Upper lobe of left lung (tissue), 6 donors: ENCODE measurements at regions not wholly inside any gene's neighbourhood (a gene's known extent, or its start where the extent isn't known, plus 50 kb on each side); places are given as distances from the start of the nearest gene placed in this dataset.

Experiments
- ATAC-seq, 2 donors: fragments of 200-7000 bp; cut with Tn5 transposase; one replicate each; pipeline ENCODE4 v1.9.1; 2022; ENCODE audit warnings: mild to moderate bottlenecking in 2 of 2, moderate library complexity in 2 of 2; ENCODE audit not compliant: low FRiP score in 2 of 2
- DNase-seq, 2 donors: peaks; one replicate each; pipeline ENCODE4 v3.0.0-alpha.2; 2019 to 2020
- H3K27ac ChIP-seq, 4 donors: fragments of 200-600 bp; sonication (generic); one replicate each; pipeline ENCODE4 v1.5.1; 2016 to 2019
- H3K27me3 ChIP-seq, 4 donors: fragments of 200-600 bp; sonication (generic); one replicate each; pipeline ENCODE4 v1.5.1; 2017 to 2019
- H3K36me3 ChIP-seq, 4 donors: fragments of 200-600 bp; sonication (generic); one replicate each; pipeline ENCODE4 v1.5.1; 2016 to 2019
- H3K4me1 ChIP-seq, 4 donors: fragments of 200-600 bp; sonication (generic); one replicate each; pipeline ENCODE4 v1.5.1; 2018 to 2019
- H3K4me3 ChIP-seq, 4 donors: fragments of 200-600 bp; sonication (generic); one replicate each; pipeline ENCODE4 v1.5.1; 2017 to 2019; ENCODE audit warnings: mild to moderate bottlenecking in 2 of 4, moderate library complexity in 1 of 4
- H3K9me3 ChIP-seq, 4 donors: fragments of 200-600 bp; sonication (generic); one replicate each; pipeline ENCODE4 v1.5.1; 2018 to 2019
- CTCF ChIP-seq, 6 experiments: fragments of 450-650 bp in 4 of 6; fragments of 200-600 bp in 2 of 6; sonication (generic) in 2 of 6; IDR thresholded peaks; one replicate each; pipeline ENCODE4 v1.5.1; 2016 to 2019; ENCODE audit warnings: antibody characterized with exemption in 6 of 6
- EP300 ChIP-seq, 4 donors: sonication (generic); formaldehyde crosslinking; IDR thresholded peaks; one replicate each; pipeline ENCODE4 v1.5.1; 2017; ENCODE audit warnings: antibody characterized with exemption in 4 of 4, control low read depth in 2 of 4
- POLR2A ChIP-seq, 4 donors: fragments of 450-650 bp; IDR thresholded peaks; one replicate each; pipeline ENCODE4 v1.5.1; 2016 to 2017; ENCODE audit warnings: antibody characterized with exemption in 4 of 4, mild to moderate bottlenecking in 2 of 4
- POLR2AphosphoS5 ChIP-seq, 2 donors: sonication (generic); formaldehyde crosslinking; IDR thresholded peaks; one replicate each; pipeline ENCODE4 v1.5.1; 2017; ENCODE audit warnings: antibody characterized with exemption in 2 of 2
- WGBS, 2 donors: methylation state at CpG; one replicate each; pipeline ENCODE4 v1.1.5; 2017 to 2018; 5-methylcytosine and 5-hydroxymethylcytosine counted together
- donor health status: DM: no; HTN: no; CAD: no; lungs with moderate emphysema.
- donor health status: DM: no; HTN: yes; CAD: no; lungs with severe emphysema.

- Histone ChIP-seq H3K4me3 (no peak overlapping the region), H3K27me3 (no peaks in the 10 kb centered on the region), H3K9me3 (no peaks in the 10 kb centered on the region), H3K4me1 (peaks cover 0 to 11% (median 5%) of the 10 kb centered on the region in 4 donors), H3K27ac (no peak overlapping the region), H3K36me3 (no peaks in the 10 kb centered on the region)
- no peak for TF ChIP-seq CTCF (IDR thresholded peaks at IDR 0.05)
- no peak for ATAC-seq
- WGBS, 2 donors, result 55 to 64% methylated on average over 9 to 10 of the region's 10 CpGs
- DNase-seq, result no peak
Observed at GRCh38 chr3:188049606-188050530, 104.1 kb upstream of the LPP start.

- H3K27me3 ChIP-seq, result no peaks in the 10 kb centered on the region
- H3K9me3 ChIP-seq, result no peaks in the 10 kb centered on the region
- no peaks in the 10 kb centered on the region for H3K36me3 ChIP-seq
- peak overlapping the region in 2 of 4 donors; percentile 32 to 76 for H3K27ac ChIP-seq
- H3K4me3 ChIP-seq, result no peak overlapping the region
- WGBS, 2 donors, result 71 to 88% methylated on average over 8 of the region's 8 CpGs
- ATAC-seq (peak in 1 of 2 donors; percentile 41), DNase-seq (no peak)
- peaks cover 0 to 11% (median 5%) of the 10 kb centered on the region in 4 donors for H3K4me1 ChIP-seq
- TF ChIP-seq CTCF (IDR thresholded peaks at IDR 0.05) (no peak), POLR2AphosphoS5 (IDR thresholded peaks at IDR 0.05) (no peak), POLR2A (IDR thresholded peaks at IDR 0.05) (no peak), EP300 (IDR thresholded peaks at IDR 0.05) (no peak)
Observed at GRCh38 chr3:188051801-188052168, 102.2 kb upstream of the LPP start.

- 72% methylated on average over 15 to 17 of the region's 17 CpGs for WGBS, 2 donors
- peak; percentile 37 to 47 for DNase-seq
- TF ChIP-seq POLR2A (IDR thresholded peaks at IDR 0.05) (no peak), POLR2AphosphoS5 (IDR thresholded peaks at IDR 0.05) (peak in 1 of 2 donors; percentile 51), CTCF (IDR thresholded peaks at IDR 0.05) (peak in 3 of 6 experiments; percentile 19 to 42 (median 26))
- Histone ChIP-seq H3K4me1 (peaks cover 0 to 11% (median 5%) of the 10 kb centered on the region in 4 donors), H3K27ac (peak overlapping the region in 2 of 4 donors; percentile 32 to 70), H3K4me3 (no peak overlapping the region), H3K27me3 (no peaks in the 10 kb centered on the region), H3K36me3 (no peaks in the 10 kb centered on the region), H3K9me3 (no peaks in the 10 kb centered on the region)
- peak; percentile 76 to 84 for ATAC-seq
Observed at GRCh38 chr3:188052169-188053035, 101.6 kb upstream of the LPP start.

- ATAC-seq (no peak), DNase-seq (no peak)
Observed at GRCh38 chr3:188053036-188053340, 101.0 kb upstream of the LPP start.

GRCh38 chr3:188053710-188054380 is 100.1 kb upstream of the LPP start:
- TF ChIP-seq CTCF (IDR thresholded peaks at IDR 0.05), result no peak
- no peak for TF ChIP-seq POLR2AphosphoS5 (IDR thresholded peaks at IDR 0.05)
- TF ChIP-seq EP300 (IDR thresholded peaks at IDR 0.05), result no peak
- no peak for TF ChIP-seq POLR2A (IDR thresholded peaks at IDR 0.05)
- no peak for ATAC-seq
- H3K4me1 ChIP-seq, result peaks cover 0 to 11% (median 5%) of the 10 kb centered on the region in 4 donors
- 80% methylated on average over 10 of the region's 10 CpGs for WGBS, 2 donors
- no peaks in the 10 kb centered on the region for H3K36me3 ChIP-seq
- H3K4me3 ChIP-seq, result no peak overlapping the region
- H3K27ac ChIP-seq, result peak overlapping the region in 1 of 4 donors; percentile 37
- H3K27me3 ChIP-seq, result no peaks in the 10 kb centered on the region
- no peaks in the 10 kb centered on the region for H3K9me3 ChIP-seq
- no peak for DNase-seq

More at GRCh38 chr3:188053036-188053340, 101.0 kb upstream of the LPP start:
- H3K4me3 ChIP-seq, result no peak overlapping the region
- 66 to 70% methylated on average over 1 of the region's 1 CpG for WGBS, 2 donors
- H3K27ac ChIP-seq, result peak overlapping the region in 1 of 4 donors; percentile 1
- no peaks in the 10 kb centered on the region for H3K36me3 ChIP-seq
- H3K4me1 ChIP-seq, result peaks cover 0 to 11% (median 5%) of the 10 kb centered on the region in 4 donors
- no peak for TF ChIP-seq EP300 (IDR thresholded peaks at IDR 0.05)
- no peak for TF ChIP-seq POLR2A (IDR thresholded peaks at IDR 0.05)
- no peaks in the 10 kb centered on the region for H3K9me3 ChIP-seq
- no peaks in the 10 kb centered on the region for H3K27me3 ChIP-seq
